GM13977 (cell line): ENCODE measurements at regions not wholly inside any gene's neighbourhood (a gene's known extent, or its start where the extent isn't known, plus 50 kb on each side); places are given as distances from the start of the nearest gene placed in this dataset.

Source experiments
- DNase-seq: peaks from one replicate; pipeline ENCODE4 v3.0.0; 2012; ENCODE audit warnings: low spot score
- CTCF ChIP-seq: IDR thresholded peaks from 2 replicates; pipeline ENCODE4 v1.5.1; 2012; ENCODE audit warnings: mild to moderate bottlenecking, control low read depth; ENCODE audit not compliant: insufficient read depth; ENCODE audit errors: extremely low read depth, missing control alignments
- in situ Hi-C: fragments of 300-500 bp; cut with MboI; formaldehyde crosslinking; loops from one replicate; pipeline ENCODE4 v1.12.0; 2022; ENCODE audit warnings: low sequenced_read_pairs, low pct_unique_long_range_greater_than_20kb, mixed read lengths, inconsistent platforms; ENCODE audit not compliant: unreplicated experiment

DNA sequence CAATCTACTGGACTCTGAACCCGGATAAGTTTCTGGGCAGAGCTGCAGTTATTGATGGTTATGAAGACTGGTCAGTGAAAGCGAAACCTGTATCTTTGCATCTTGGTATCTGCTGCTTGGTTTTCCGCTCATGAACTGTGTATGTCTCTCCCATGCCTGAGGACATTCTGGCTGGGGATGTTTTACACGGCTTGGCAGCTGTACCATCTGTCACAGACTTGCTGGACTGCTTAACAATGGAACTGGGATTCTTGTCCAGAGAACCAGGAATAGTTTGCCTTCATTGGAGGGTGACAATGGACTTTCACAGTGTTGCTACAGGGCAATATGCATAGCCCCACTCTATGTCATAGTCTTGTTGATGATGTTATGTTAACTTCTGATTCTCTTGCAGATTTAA, 119.9 kb upstream of the TMEM106B start:
- no peak for DNase-seq
- TF ChIP-seq CTCF = no peak
- in situ Hi-C loops = no loop called here

DNA sequence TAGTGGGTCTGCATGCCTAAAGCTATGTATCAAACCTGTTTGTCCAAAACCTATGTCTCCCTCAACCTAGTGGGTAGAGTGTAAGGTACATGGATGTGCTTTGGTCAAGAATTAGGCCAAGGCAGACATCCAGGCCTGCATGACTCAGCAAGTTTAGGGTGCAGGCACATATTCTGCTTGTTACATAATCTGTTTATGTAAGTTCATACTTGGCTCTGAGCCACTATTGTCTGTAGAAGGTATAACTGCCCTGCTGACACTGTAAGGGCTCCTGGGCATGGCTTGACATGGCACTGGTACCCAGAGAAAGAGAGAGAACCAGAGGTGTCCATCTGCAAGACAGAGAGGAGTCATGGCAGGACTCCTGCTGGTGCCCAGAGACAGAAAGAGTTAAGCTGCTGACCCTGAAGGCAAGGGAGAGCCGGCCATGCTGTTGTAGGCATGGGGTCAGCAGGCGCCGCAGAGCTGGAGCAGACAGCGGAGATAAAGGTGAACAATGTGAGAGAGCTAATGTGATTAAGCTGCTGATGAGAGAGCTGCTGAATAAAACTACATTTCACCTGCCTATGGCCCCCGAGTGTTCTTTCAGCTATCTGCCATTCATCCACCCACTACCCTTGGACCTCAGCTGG, 118.5 kb upstream of the TMEM106B start:
- in situ Hi-C loops = no loop called here
- no peak for DNase-seq
- no peak for TF ChIP-seq CTCF

GRCh38 chr7:12093365-12093764, 117.7 kb upstream of the TMEM106B start:
- DNase-seq = no peak
- no peak for TF ChIP-seq CTCF
- in situ Hi-C loops = no loop called here

- in situ Hi-C loops = no loop called here
- TF ChIP-seq CTCF = no peak
- no peak for DNase-seq
These were observed 116.7 kb upstream of the TMEM106B start for GRCh38 chr7:12094365-12094921.

- TF ChIP-seq CTCF = no peak
- in situ Hi-C loops = no loop called here
- DNase-seq = no peak
These were observed 109.0 kb upstream of the TMEM106B start for GRCh38 chr7:12102126-12102525.

GRCh38 chr7:12102527-12102926, 108.6 kb upstream of the TMEM106B start:
- DNase-seq = no peak
- in situ Hi-C loops = no loop called here
- no peak for TF ChIP-seq CTCF
